ENCODE measurements at regions not wholly inside any gene's neighbourhood (a gene's known extent, or its start where the extent isn't known, plus 50 kb on each side); places are given as distances from the start of the nearest gene placed in this dataset.

DNA sequence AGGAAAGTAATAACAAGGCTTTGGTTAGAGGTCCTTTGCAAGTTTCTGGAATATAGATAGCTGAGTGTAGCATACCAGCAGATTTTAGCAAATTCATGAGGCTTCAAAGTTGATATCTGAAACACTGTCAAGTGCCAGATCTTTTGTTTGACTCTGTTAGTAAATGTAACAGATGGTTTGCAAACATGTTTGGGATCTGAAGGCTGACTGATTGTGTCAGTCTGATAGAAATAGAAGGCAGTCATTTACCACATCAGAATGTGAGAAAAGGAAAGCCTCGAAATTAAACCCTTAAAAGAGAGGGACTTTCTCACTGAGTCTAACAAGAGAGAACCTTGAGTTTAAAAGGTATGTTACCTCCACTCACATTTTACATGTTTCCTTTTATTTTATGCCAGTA lies 371.5 kb downstream of the KIF2B start:
- no peak for TF ChIP-seq ZFP1 (CRISPR knock-in tag; IDR thresholded peaks at IDR 0.05)
- TF ChIP-seq CC2D1A (CRISPR knock-in tag; IDR thresholded peaks at IDR 0.05): no peak
- no peak for TF ChIP-seq ZNF790 (CRISPR knock-in tag; IDR thresholded peaks at IDR 0.05; ENCODE audit: borderline replicate concordance)
- TF ChIP-seq, protein P1, sequence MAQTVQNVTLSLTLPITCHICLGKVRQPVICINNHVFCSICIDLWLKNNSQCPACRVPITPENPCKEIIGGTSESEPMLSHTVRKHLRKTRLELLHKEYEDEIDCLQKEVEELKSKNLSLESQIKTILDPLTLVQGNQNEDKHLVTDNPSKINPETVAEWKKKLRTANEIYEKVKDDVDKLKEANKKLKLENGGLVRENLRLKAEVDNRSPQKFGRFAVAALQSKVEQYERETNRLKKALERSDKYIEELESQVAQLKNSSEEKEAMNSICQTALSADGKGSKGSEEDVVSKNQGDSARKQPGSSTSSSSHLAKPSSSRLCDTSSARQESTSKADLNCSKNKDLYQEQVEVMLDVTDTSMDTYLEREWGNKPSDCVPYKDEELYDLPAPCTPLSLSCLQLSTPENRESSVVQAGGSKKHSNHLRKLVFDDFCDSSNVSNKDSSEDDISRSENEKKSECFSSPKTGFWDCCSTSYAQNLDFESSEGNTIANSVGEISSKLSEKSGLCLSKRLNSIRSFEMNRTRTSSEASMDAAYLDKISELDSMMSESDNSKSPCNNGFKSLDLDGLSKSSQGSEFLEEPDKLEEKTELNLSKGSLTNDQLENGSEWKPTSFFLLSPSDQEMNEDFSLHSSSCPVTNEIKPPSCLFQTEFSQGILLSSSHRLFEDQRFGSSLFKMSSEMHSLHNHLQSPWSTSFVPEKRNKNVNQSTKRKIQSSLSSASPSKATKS (CRISPR knock-in tag; IDR thresholded peaks at IDR 0.05): no peak
- no peak for TF ChIP-seq REL (CRISPR knock-in tag; conservative IDR thresholded peaks at IDR 0.05)
- TF ChIP-seq, protein P2, sequence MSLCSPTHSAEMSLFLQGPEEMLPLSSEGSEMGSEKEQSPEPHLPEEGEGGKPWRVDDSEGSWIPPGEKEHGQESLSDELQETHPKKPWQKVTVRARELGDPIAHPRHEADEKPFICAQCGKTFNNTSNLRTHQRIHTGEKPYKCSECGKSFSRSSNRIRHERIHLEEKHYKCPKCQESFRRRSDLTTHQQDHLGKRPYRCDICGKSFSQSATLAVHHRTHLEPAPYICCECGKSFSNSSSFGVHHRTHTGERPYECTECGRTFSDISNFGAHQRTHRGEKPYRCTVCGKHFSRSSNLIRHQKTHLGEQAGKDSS (CRISPR knock-in tag; IDR thresholded peaks at IDR 0.05; ENCODE audit: borderline replicate concordance, low read depth): no peak
- no peak for TF ChIP-seq NFIC (IDR thresholded peaks at IDR 0.05; ENCODE audit: low read length)
- no peak for TF ChIP-seq ZNF547 (CRISPR knock-in tag; IDR thresholded peaks at IDR 0.05)
- no peak for TF ChIP-seq ZNF263 (CRISPR knock-in tag; IDR thresholded peaks at IDR 0.05)
- no peak for TF ChIP-seq SKI (IDR thresholded peaks at IDR 0.05; ENCODE audit: partially characterized antibody)
- no peak for TF ChIP-seq EP300 (IDR thresholded peaks at IDR 0.05; ENCODE audit: low read depth in 2 of 2, low read length in 2 of 2)
- no peak for TF ChIP-seq EP300 (CRISPR knock-in tag; IDR thresholded peaks at IDR 0.05; ENCODE audit: borderline replicate concordance)
- no peak for TF ChIP-seq GATA4 (IDR thresholded peaks at IDR 0.05; ENCODE audit: borderline replicate concordance, low read depth)
- no peak for TF ChIP-seq SMARCC2 (IDR thresholded peaks at IDR 0.05)
- TF ChIP-seq ZNF20 (CRISPR knock-in tag; IDR thresholded peaks at IDR 0.05): no peak
- TF ChIP-seq NFE2 (CRISPR knock-in tag; IDR thresholded peaks at IDR 0.05): no peak
- no peak for TF ChIP-seq ZNF589 (CRISPR knock-in tag; conservative IDR thresholded peaks at IDR 0.05)
- no peak for TF ChIP-seq ZFAT (CRISPR knock-in tag; conservative IDR thresholded peaks at IDR 0.05)
- TF ChIP-seq ZNF678 (CRISPR knock-in tag; IDR thresholded peaks at IDR 0.05): no peak
- TF ChIP-seq POLR2G (IDR thresholded peaks at IDR 0.05; ENCODE audit: low read depth, low read length): no peak
- ATAC-seq (no peak), DNase-seq (ENCODE audit: low spot score) (no peak), FAIRE-seq (no peak)
- H3K79me2 ChIP-seq (ENCODE audit: insufficient read depth, low read length): no peaks in the 10 kb centered on the region
- in situ Hi-C loops (cut with HindIII; ENCODE audit: extremely low pct_ligation_motif_present, low pct_unique_long_range_greater_than_20kb) (no loop called here), intact Hi-C loops (cut with micrococcal nuclease; ENCODE audit: unreplicated experiment) (no loop called here)
- no peaks in the 10 kb centered on the region for H3K4me1 ChIP-seq (ENCODE audit: insufficient read depth, low read length)
- H3K27ac ChIP-seq (ENCODE audit: extremely low read length, insufficient read depth, low read length): no peak overlapping the region
- H2AFZ ChIP-seq (ENCODE audit: low read length): no peak overlapping the region
- ChIA-PET CTCF (ENCODE audit: low intra/inter-chr PET ratio, low total read pairs) (no interaction called here), POLR2A (no interaction called here)
- no peak overlapping the region for H3K4me2 ChIP-seq (ENCODE audit: low read depth, low read length)
- H3K27me3 ChIP-seq (ENCODE audit: control insufficient read depth in 1 of 2, insufficient read depth in 2 of 2, low read length in 2 of 2): no peaks in the 10 kb centered on the region
- peaks cover 65% of the 10 kb centered on the region for H3K9me3 ChIP-seq (ENCODE audit: low read length)
- no peaks in the 10 kb centered on the region for H4K20me1 ChIP-seq (ENCODE audit: insufficient read depth, low read length)
- BruUV-seq (replicated peaks): no TSS peak
- H3K4me3 ChIP-seq (replicated peaks in 1 of 3; ENCODE audit: insufficient read depth in 1 of 3, low read depth in 2 of 3, low read length in 3 of 3): no peak overlapping the region
- H3K36me3 ChIP-seq (replicated peaks in 1 of 2; ENCODE audit: control insufficient read depth in 1 of 2, insufficient read depth in 2 of 2, low read length in 2 of 2): no peaks in the 10 kb centered on the region
- 0% methylated on average over 1 of the region's 1 CpG for WGBS (ENCODE audit: low lambda C conversion rate)
- H3K9ac ChIP-seq (ENCODE audit: insufficient read depth, low read depth, low read length): no peak overlapping the region
